HG02678 (cell line): ENCODE measurements at regions not wholly inside any gene's neighbourhood (a gene's known extent, or its start where the extent isn't known, plus 50 kb on each side); places are given as distances from the start of the nearest gene placed in this dataset.
A peak's percentile ranks its signal among the peaks of the same experiment; 100 is the strongest.
"Not testable (repeated sequence)": the region's sequence is repeated elsewhere in the genome, so short reads cannot be mapped to it uniquely, and the experiment has no call there.

Experiments used
- ATAC-seq: cut with Tn5 transposase; IDR thresholded peaks from one replicate; pipeline ENCODE4 v1.9.1; 2021; ENCODE audit warnings: mild to moderate bottlenecking, moderate library complexity; ENCODE audit not compliant: unreplicated experiment

- not testable (repeated sequence) for ATAC-seq
Measured at GRCh38 chr9:104323967-104324694, 179.9 kb upstream of the OR13F1 start.

- ATAC-seq = no peak
Measured at GRCh38 chr9:104326912-104327311, 177.2 kb upstream of the OR13F1 start.

- no peak for ATAC-seq
Measured at GRCh38 chr9:104329245-104329644, 174.8 kb upstream of the OR13F1 start.

- no peak for ATAC-seq
Measured at GRCh38 chr9:104330841-104331240, 173.2 kb upstream of the OR13F1 start.

- no peak for ATAC-seq
Measured at GRCh38 chr9:104334549-104334948, 169.5 kb upstream of the OR13F1 start.

GRCh38 chr9:104339692-104340091 is 164.4 kb upstream of the OR13F1 start:
- no peak for ATAC-seq

GRCh38 chr9:104342552-104342951 is 161.5 kb upstream of the OR13F1 start:
- ATAC-seq = no peak

- ATAC-seq = no peak
Measured at GRCh38 chr9:104345061-104345460, 159.0 kb upstream of the OR13F1 start.

- ATAC-seq = no peak
Measured at GRCh38 chr9:104350541-104350940, 153.5 kb upstream of the OR13F1 start.

- ATAC-seq = no peak
Measured at GRCh38 chr9:104351726-104352125, 152.3 kb upstream of the OR13F1 start.

- ATAC-seq = no peak
Measured at GRCh38 chr9:104361207-104361606, 142.9 kb upstream of the OR13F1 start.

GRCh38 chr9:104362912-104363472 is 141.1 kb upstream of the OR13F1 start:
- ATAC-seq = no peak

- no peak for ATAC-seq
Measured at GRCh38 chr9:104367507-104367906, 136.6 kb upstream of the OR13F1 start.

GRCh38 chr9:104368318-104368717 is 135.7 kb upstream of the OR13F1 start:
- ATAC-seq = not testable (repeated sequence)

GRCh38 chr9:104374711-104375110 is 129.4 kb upstream of the OR13F1 start:
- ATAC-seq = no peak

GRCh38 chr9:104386013-104386412 is 118.0 kb upstream of the OR13F1 start:
- ATAC-seq = no peak

- ATAC-seq = peak; percentile 68
Measured at GRCh38 chr9:104386425-104387069, 117.5 kb upstream of the OR13F1 start.

GRCh38 chr9:104388071-104388470 is 116.0 kb upstream of the OR13F1 start:
- ATAC-seq = no peak

GRCh38 chr9:104389341-104389740 is 114.7 kb upstream of the OR13F1 start:
- no peak for ATAC-seq

GRCh38 chr9:104394901-104395300 is 109.2 kb upstream of the OR13F1 start:
- not testable (repeated sequence) for ATAC-seq

- ATAC-seq = no peak
Measured at GRCh38 chr9:104412238-104412637, 91.8 kb upstream of the OR13F1 start.

- no peak for ATAC-seq
Measured at GRCh38 chr9:104416470-104416869, 87.6 kb upstream of the OR13F1 start.
